Right renal cortex interstitium (tissue), 3 donors: ENCODE measurements at regions not wholly inside any gene's neighbourhood (a gene's known extent, or its start where the extent isn't known, plus 50 kb on each side); places are given as distances from the start of the nearest gene placed in this dataset.

Experiments
- DNase-seq, 3 donors: peaks; one replicate each; pipeline ENCODE4 v3.0.0-alpha.2; 2013; ENCODE audit warnings: low read depth in 3 of 3, low spot score in 2 of 3

DNA sequence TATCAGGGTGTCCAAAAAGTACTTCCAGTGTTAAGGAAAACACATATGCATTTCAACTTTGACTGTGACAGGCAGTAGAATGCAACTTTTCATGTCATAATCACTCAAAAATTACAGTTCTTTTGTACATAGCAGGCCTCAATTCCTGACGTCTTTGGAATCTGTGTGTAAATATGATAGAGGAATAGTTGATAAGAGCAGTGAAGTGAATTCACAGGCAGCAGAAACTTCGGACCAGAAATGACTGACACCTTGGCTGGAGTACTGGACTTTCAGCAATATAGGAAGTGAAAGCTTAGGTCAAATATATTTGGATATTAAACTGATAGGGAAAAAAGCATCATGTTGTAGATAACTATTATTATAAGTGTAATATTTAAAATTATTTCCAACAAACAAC lies 1741.2 kb upstream of the PCDH20 start:
- no peak for DNase-seq

DNA sequence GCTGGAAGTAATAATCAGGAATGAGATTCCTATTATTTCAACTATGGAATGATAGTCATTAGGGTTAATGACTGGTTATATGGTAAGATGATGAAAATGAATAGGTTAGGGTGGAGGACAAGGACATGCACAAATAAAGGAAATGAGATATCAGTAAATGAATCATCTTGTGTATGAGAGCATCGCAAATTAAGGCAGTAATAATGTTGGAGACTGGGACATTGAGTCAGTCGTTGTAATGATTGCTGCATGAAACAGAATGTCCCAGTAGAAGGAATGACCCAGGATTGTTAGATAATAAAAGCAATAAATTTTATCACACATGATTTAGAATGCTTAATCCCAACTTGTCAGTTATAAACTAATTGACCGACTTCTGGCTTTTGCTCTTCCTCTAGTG lies 1733.7 kb upstream of the PCDH20 start:
- DNase-seq = no peak

DNA sequence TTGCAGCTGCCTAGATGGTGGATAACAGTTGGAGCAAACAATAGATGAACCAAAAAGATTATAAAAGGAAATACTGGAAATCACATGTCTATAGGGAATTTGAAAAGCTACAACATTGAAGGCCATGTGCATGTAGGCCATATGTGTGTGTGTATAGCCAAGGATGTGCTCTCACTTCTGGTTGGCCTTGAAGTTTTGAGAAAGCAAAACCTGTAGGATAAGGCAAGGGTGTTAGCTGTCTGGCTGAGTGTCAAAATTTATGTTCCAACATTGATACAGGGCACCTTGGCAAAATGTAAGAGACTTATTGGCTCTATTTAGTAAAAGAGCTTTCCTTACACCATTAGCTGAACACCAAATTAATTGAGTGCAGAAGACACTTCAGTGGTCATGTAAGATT lies 1723.6 kb upstream of the PCDH20 start:
- DNase-seq = no peak

DNA sequence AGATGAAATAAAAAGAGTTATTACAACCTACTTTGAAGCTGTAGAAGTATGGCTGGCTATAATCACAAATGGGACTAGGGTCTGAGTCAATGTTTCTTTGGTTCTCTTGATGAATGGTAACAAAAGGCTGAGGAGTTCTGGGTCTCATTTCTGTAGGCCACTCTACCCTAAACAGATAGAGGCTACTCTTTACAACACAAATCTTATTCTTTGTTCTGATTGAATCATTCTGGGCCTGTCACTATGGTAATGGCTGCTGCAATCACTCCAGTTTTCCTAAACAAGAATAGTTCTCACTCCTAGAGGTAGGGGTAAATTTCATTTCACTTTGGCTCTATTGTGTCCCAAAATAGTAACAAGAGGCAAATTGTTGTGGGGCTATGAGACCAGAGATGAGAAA lies 1714.3 kb upstream of the PCDH20 start:
- DNase-seq = no peak

DNA sequence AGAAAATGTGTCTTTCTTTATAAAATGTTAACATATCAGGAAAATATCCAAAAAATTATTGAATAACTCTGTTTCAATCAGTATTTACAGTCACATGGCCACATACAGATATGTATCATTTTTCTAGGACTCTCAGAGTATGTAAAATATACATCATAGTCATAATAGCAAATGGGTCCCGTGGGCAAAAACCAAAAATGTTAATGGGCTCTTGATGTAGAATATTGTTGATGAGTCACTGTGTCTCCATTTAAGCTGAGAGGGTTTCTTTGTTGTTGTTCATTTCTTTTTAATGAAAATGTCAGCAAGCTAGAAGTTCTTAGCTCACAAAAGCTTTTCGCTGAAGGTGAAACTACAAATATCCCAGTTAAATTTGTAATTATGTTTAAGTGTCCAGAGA lies 1713.1 kb upstream of the PCDH20 start:
- DNase-seq = no peak

DNA sequence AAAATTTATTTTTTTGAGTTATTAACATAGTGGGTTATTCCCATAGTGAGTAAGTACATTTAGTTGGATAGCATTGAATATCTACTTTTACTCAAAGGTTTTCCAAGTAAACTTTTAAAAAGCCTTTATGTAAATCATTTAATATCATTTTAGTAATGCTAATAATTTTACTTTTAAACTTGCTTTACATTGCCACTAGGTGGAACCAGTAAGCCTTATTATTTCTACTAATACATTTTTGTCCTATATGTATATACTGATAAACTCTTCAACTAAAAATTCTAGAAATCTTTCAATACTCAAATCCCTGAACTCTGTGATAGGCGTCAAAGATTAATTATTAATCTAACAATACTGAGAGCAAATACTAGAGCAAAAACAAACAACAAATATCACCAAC lies 1709.2 kb upstream of the PCDH20 start:
- no peak for DNase-seq

DNA sequence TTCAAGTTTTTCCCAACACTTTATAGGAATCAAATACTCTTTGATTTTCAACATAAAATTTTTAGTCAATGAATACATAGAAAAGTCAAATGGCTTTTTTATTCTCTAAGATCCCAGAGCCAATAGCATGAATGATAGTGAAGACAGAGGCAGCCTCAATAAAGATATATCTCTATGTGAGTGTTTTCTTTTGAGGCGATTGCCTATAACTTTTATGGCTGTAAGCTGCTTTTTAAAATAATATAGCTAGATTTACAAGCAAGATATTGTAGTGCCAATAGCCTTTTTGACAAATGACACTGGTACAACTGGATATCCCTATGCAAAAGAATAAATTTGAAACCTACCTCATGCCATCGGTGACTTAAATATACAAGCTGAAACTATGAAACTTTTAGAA lies 1705.2 kb upstream of the PCDH20 start:
- DNase-seq = no peak

DNA sequence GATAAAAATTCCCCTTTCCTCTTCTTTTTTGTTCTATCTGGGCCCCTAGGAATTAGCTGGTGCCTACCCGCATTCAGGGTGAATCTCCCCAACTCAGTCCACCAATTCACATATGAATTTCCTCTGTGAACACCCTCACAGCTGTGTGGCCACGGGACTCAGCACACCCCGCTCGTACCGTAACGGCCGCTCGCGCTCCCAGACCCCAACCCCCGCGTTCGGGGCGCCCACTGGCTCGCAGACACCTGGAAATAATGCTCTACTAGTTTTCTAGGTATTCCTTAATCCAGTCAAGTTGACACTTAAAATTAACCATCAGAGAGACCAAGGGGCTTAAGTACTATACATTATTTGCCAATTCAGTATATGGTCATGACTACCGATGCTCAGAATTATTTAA lies 1702.1 kb upstream of the PCDH20 start:
- DNase-seq = no peak

DNA sequence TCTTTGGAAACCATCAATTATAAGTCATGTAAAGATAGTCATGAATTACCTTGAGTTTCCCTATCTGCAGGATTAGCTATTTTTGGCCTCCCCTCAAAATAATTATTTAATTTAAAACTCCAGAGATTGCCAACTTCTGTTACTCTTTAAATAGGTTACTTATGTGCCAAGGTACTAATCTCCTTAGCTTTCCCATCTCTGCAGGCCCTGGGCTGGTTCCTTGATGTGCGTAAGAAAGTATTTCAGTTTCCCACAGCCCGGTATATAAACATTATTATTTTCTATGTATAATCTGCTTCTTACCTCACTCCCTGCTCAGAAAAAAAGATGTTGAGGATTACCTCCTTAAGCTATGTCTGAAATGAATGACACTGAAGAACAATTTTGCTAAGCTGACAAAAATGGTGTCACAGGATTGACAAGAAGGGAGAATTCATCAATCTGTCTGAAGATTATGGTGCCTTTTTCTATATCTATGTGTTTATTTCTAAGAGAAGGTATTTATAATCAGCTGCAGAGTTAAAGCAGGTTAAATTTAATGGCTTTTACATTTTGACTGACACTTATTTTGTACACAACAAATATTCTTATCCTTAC lies 1697.2 kb upstream of the PCDH20 start:
- DNase-seq = no peak

DNA sequence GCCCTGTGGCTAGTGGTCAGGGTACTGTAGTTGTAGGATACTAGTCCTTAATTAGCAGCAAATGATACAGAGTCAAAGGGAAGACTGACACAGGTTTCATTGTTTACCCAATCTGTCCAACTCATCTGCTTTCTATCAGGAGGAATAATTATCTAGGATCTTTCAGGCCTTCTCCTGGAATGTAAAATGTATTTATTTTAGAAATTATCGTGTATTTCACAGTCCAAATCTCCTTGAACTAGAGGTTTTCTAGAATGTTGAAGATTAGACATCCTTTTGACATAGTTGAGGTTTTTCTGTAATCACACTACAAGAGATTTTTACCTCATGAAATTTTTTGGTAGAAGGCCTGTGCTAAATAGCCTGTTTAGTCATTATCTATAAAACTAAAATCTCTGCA lies 1694.8 kb upstream of the PCDH20 start:
- no peak for DNase-seq

DNA sequence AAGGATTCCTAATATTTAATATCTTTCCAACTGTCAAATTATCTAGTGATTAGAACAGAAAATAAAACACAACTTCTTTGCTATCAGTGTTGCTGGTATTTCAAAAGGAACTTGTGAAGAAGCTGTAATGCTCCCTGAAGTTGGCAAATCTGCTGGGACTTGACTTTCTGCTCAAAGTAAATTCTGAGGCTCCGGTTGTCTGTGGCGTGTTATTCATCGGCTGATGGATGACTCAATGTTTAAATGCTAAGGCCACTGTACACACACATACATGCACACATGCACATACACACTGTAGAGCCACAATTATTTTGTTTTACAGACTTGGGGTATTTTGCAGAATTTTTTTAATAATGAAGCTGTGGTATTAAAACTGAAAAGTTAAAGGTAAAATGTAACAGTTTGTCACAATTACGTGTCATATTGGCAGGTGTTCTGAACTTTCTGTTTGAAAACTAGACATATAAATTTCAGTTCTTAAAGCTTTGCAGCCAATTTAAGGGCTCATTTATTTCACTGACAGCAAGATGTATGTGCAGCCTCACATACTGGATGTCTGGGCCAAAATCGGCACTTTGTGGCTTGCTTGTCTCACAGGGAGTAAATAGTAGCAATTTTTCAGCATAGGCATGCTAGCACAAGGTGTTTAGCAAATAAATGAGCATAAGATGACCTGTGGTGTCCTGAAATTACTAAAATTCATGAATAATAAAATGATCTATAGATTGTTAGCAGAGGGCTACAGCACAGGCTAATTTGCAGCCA lies 1691.7 kb upstream of the PCDH20 start:
- DNase-seq = peak in 1 of 3 donors; percentile 12

DNA sequence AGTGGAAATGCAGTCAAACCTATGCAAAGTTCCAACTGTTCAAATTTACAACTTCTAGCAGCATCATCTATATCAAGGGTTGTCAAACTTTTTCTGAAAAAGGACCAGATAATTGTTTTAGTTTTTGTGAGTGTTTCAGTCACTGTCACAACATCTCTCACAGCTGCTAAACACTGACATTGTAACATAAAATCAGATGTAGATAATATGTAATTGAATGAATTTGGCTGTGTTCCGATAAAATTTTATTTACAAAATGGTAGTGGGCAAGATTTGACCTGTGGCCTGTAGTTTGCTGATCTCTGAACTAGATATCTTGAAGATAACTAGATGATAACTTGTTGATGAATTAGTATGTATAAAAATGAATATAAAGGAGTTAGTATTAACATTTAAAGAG lies 1679.1 kb upstream of the PCDH20 start:
- no peak for DNase-seq

DNA sequence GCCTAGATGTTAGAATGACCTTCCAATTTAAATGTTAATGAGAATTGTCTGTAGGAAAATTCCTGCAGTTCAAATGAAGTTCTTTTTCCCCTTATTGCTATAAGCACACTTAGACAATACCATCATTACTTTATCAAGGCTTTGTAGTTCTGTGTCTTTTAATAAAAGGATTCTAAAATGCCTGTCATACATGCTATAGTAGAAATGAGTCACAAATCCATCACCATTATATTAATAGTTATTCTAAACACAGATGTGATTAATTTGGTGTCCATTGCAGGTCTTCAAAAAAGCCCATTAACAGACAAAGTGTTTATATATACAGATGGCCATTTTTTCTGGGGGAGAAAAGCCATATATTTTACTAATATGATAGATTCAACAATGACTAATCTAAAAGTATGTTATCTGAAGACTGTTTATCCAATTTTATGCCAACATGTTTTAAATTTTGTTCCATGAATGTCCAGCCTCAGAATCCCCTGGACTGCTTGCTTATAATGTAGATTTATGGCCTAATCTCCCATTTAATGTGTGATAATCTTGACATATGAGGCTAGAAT lies 1678.3 kb upstream of the PCDH20 start:
- no peak for DNase-seq

DNA sequence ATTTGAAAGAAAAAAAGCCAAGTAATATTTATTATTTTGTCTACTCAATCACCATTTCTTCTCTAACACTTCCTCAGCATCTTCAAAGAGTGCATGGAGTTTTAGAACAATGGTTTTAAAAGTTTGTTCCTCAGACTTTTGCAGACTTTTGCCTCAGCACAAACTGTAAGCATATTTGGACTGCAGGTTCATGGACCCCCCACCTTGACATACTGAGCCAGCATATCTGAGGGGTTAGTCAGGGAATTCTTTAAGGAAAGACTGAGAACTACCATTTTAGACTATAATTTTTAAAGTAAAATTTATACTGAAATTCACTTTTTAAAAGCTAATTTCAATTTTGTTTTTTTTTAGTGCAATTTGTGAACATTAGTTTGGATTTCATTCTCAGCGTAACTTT lies 1676.8 kb upstream of the PCDH20 start:
- no peak for DNase-seq

DNA sequence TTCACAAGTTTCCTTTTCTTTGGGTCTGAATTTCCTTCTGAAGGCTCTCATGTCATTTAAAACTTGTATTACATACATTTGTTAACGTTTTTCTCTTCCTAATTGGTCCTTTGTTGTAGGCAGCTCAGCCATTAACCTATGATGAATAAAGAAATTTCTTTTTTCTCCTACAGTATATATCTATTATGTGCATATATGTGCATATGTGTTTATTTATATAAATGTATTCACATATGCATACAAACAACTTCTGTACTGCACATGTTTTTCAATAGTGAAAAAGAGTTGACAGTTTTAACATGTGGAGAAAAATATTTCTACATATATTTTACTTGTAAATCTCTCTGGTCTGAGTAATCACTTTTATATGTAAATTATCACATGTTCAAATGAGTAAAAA lies 1674.9 kb upstream of the PCDH20 start:
- no peak for DNase-seq

DNA sequence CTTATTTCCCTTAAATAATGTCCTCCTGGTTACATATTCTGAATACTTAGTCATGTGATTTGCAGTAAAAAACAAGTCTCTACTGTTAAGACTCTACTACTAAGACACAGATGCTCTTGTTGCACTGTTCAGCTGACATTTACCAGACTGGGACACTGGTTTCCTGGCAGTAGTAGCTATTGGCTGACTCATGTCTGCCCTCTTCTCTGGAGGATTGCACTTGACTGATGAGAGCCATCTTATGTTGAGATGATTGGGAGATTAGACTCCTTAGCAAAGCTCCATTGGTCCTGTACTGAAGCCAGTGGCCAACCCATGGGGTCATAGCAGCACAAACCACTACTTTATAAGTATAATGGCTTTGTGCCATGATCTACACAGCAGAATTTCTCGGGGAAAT lies 1672.6 kb upstream of the PCDH20 start:
- no peak for DNase-seq

DNA sequence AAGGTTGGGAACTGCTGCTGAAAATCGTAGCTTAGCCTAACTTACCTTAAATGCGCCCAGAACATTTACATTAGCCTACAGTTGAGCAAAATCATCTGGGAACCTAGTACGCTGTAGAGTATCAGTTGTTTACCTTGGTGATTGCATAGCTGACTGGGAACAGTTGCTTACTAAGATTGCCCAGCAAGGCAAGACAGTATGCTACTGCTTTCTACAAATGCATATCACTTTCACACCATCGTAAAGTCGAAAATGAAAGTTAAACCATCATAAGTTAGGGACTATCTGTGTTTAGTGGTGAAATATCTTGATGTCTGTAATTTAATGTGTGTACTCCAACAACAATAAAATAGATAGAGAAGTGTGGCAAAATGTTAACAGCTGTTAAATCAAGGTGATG lies 1670.6 kb upstream of the PCDH20 start:
- DNase-seq = no peak

DNA sequence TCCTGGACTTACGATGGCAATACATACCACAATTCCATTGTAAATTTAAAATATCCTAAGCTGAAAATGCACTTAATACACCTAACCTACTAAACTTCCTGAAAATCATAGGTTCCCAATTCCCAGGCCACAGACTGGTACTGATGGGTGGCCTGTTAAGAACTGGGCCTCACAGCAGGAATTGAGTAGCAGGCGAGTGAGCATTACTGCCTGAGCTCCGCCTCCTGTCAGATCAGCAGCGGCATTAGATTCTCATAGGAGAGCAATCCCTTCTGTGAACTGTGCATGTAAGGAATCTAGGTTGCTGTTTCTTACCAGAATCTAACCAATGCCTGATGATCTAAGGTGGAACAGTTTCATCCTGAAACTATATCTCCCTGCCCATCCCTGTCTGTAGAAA lies 1670.2 kb upstream of the PCDH20 start:
- no peak for DNase-seq

DNA sequence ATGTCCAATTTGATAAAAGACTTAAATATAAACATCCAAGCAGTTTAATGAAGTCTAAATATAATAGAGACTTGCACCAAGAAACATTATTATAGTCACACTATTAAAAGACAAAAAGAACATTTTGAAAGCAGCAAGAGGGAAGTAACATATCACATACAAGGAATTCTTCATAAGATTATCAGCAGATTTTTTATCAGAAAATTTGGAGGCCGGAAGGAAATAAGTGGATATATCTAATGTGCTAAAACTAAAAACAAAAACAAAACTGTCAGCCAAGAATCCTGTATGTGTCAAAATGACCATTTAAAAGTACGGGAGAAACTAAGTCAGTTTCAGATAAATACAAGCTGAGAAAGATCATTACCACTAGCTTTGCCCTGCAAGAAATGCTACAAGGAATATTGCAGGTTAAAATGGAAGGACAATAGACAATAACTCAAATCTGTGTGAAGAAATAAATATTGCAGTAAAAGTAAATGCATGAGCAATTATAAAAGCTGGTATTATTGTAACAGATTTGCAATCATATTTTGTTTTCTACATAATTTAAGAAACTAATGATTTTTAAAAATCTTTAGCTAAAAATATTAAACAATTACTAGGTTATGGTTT lies 1665.9 kb upstream of the PCDH20 start:
- no peak for DNase-seq

DNA sequence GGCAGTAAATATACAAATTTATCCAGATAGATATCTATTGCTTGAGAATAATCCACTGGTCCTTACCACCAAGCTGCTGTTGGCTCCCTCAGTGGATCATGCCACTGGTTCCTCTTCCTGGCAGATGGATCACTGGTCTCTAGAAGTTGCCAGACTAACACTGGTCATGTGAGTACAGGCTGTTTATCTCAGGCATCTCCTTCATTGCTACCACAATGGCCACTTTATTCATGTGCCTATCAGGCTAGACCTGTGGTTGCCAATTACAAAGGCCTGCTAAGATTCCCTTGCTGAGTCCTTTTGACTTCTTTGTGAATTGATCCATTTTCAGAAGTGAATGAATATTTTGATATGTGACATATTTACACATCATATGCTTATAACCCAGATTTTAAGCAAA lies 1659.5 kb upstream of the PCDH20 start:
- no peak for DNase-seq

DNA sequence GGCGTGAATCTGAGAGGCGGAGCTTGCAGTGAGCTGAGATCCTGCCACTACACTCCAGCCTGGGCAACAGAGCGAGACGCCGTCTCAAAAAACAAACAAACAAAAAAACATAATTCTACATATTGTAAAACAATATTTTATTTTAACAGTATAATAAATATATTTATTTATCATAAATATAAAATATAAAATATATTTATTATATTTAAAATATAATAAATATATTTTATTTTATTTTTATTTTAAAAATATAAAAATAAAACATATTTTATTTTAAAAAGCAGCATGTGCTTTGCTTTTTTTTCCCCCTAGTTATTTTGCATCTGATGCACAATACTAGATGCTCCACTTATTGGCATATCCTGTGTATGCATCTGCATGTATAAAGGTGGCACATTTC lies 1634.6 kb upstream of the PCDH20 start:
- DNase-seq = no peak

DNA sequence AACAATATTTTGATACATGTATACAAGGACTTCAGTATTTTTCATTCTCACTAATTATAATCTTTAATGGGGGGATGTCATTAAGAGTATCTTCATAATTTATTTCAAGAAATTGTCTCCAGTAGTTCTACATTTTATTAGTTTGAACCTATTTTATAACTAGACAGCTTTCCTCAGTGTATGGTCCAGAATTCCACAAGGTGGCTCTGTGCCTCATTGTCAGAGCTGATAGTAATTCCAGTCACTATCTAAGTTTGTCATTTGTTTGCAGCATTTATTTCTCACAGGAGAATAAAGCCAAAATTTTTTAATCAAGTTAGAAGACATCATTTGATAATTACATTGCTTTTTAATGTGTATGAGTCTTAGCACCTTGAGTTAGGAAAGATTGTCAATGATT lies 1633.0 kb upstream of the PCDH20 start:
- no peak for DNase-seq
